Neuron (in vitro differentiated cells): ENCODE measurements at regions not wholly inside any gene's neighbourhood (a gene's known extent, or its start where the extent isn't known, plus 50 kb on each side); places are given as distances from the start of the nearest gene placed in this dataset.

Experiments
- H2AFZ ChIP-seq: one replicate; pipeline ENCODE4 v1.6.1; 2013; ENCODE audit warnings: low read depth, mild to moderate bottlenecking, inconsistent platforms, low read length, moderate library complexity
- H3K27me3 ChIP-seq: one replicate; pipeline ENCODE4 v1.6.1; 2013; ENCODE audit warnings: low read length; ENCODE audit not compliant: insufficient read depth
- H3K36me3 ChIP-seq: one replicate; pipeline ENCODE4 v1.6.1; 2013; ENCODE audit warnings: low read length; ENCODE audit not compliant: insufficient read depth
- H3K4me1 ChIP-seq: one replicate; pipeline ENCODE4 v1.6.1; 2013; ENCODE audit warnings: low read length; ENCODE audit not compliant: insufficient read depth
- H3K4me3 ChIP-seq: 2 replicates; pipeline ENCODE4 v1.5.1; 2013; ENCODE audit warnings: mild to moderate bottlenecking, low read length, moderate library complexity
- H3K9me3 ChIP-seq: one replicate; pipeline ENCODE4 v1.6.1; 2013; ENCODE audit warnings: low read length

GRCh38 chr1:163796394-163796821 is 474.7 kb downstream of the NUF2 start:
- Histone ChIP-seq H3K9me3 (no peaks in the 10 kb centered on the region), H3K27me3 (no peaks in the 10 kb centered on the region), H3K4me1 (no peaks in the 10 kb centered on the region), H3K4me3 (no peak overlapping the region), H2AFZ (no peak overlapping the region), H3K36me3 (no peaks in the 10 kb centered on the region)

GRCh38 chr1:163797816-163798215 is 476.1 kb downstream of the NUF2 start:
- H2AFZ ChIP-seq = no peak overlapping the region
- no peaks in the 10 kb centered on the region for H3K27me3 ChIP-seq
- no peaks in the 10 kb centered on the region for H3K9me3 ChIP-seq
- no peaks in the 10 kb centered on the region for H3K4me1 ChIP-seq
- H3K4me3 ChIP-seq = no peak overlapping the region
- no peaks in the 10 kb centered on the region for H3K36me3 ChIP-seq

- Histone ChIP-seq H3K4me1 (no peaks in the 10 kb centered on the region), H2AFZ (no peak overlapping the region), H3K4me3 (no peak overlapping the region), H3K36me3 (no peaks in the 10 kb centered on the region), H3K27me3 (no peaks in the 10 kb centered on the region), H3K9me3 (no peaks in the 10 kb centered on the region)
Observed at GRCh38 chr1:163799190-163799805, 477.5 kb downstream of the NUF2 start.

GRCh38 chr1:163807331-163808049 is 485.7 kb downstream of the NUF2 start:
- Histone ChIP-seq H3K9me3 (no peaks in the 10 kb centered on the region), H3K4me1 (no peaks in the 10 kb centered on the region), H3K36me3 (no peaks in the 10 kb centered on the region), H3K27me3 (no peaks in the 10 kb centered on the region), H2AFZ (no peak overlapping the region), H3K4me3 (no peak overlapping the region)

GRCh38 chr1:163813251-163813650 is 491.5 kb downstream of the NUF2 start:
- Histone ChIP-seq H3K4me1 (no peaks in the 10 kb centered on the region), H3K36me3 (no peaks in the 10 kb centered on the region), H2AFZ (no peak overlapping the region), H3K9me3 (no peaks in the 10 kb centered on the region), H3K27me3 (no peaks in the 10 kb centered on the region), H3K4me3 (no peak overlapping the region)

GRCh38 chr1:163820226-163820625 is 498.5 kb downstream of the NUF2 start:
- Histone ChIP-seq H3K4me1 (no peaks in the 10 kb centered on the region), H2AFZ (no peak overlapping the region), H3K9me3 (no peaks in the 10 kb centered on the region), H3K4me3 (no peak overlapping the region), H3K36me3 (no peaks in the 10 kb centered on the region), H3K27me3 (no peaks in the 10 kb centered on the region)

- Histone ChIP-seq H2AFZ (no peak overlapping the region), H3K9me3 (no peaks in the 10 kb centered on the region), H3K4me1 (no peaks in the 10 kb centered on the region), H3K4me3 (no peak overlapping the region), H3K27me3 (no peaks in the 10 kb centered on the region), H3K36me3 (no peaks in the 10 kb centered on the region)
Observed at GRCh38 chr1:163820766-163821165, 499.0 kb downstream of the NUF2 start.

GRCh38 chr1:163821679-163822078 is 499.9 kb downstream of the NUF2 start:
- no peaks in the 10 kb centered on the region for H3K9me3 ChIP-seq
- no peaks in the 10 kb centered on the region for H3K36me3 ChIP-seq
- H2AFZ ChIP-seq = no peak overlapping the region
- no peaks in the 10 kb centered on the region for H3K4me1 ChIP-seq
- H3K27me3 ChIP-seq = no peaks in the 10 kb centered on the region
- H3K4me3 ChIP-seq = no peak overlapping the region

- H3K9me3 ChIP-seq = no peaks in the 10 kb centered on the region
- no peaks in the 10 kb centered on the region for H3K4me1 ChIP-seq
- H3K27me3 ChIP-seq = no peaks in the 10 kb centered on the region
- no peak overlapping the region for H3K4me3 ChIP-seq
- H3K36me3 ChIP-seq = no peaks in the 10 kb centered on the region
- H2AFZ ChIP-seq = no peak overlapping the region
Observed at GRCh38 chr1:163823017-163823416, 501.3 kb downstream of the NUF2 start.

- Histone ChIP-seq H3K4me3 (no peak overlapping the region), H3K27me3 (no peaks in the 10 kb centered on the region), H3K36me3 (no peaks in the 10 kb centered on the region), H3K9me3 (no peaks in the 10 kb centered on the region), H3K4me1 (no peaks in the 10 kb centered on the region), H2AFZ (no peak overlapping the region)
Observed at GRCh38 chr1:163824006-163824405, 502.3 kb downstream of the NUF2 start.

- no peaks in the 10 kb centered on the region for H3K4me1 ChIP-seq
- H3K36me3 ChIP-seq = no peaks in the 10 kb centered on the region
- no peak overlapping the region for H2AFZ ChIP-seq
- no peak overlapping the region for H3K4me3 ChIP-seq
- H3K9me3 ChIP-seq = no peaks in the 10 kb centered on the region
- H3K27me3 ChIP-seq = no peaks in the 10 kb centered on the region
Observed at GRCh38 chr1:163824490-163824889, 502.7 kb downstream of the NUF2 start.

- Histone ChIP-seq H3K4me3 (no peak overlapping the region), H3K9me3 (no peaks in the 10 kb centered on the region), H3K36me3 (no peaks in the 10 kb centered on the region), H2AFZ (no peak overlapping the region), H3K27me3 (no peaks in the 10 kb centered on the region), H3K4me1 (no peaks in the 10 kb centered on the region)
Observed at GRCh38 chr1:163826500-163826899, 504.7 kb downstream of the NUF2 start.

GRCh38 chr1:163834778-163835177 is 513.0 kb downstream of the NUF2 start:
- Histone ChIP-seq H3K4me1 (no peaks in the 10 kb centered on the region), H2AFZ (no peak overlapping the region), H3K4me3 (no peak overlapping the region), H3K27me3 (no peaks in the 10 kb centered on the region), H3K36me3 (no peaks in the 10 kb centered on the region), H3K9me3 (no peaks in the 10 kb centered on the region)

- no peaks in the 10 kb centered on the region for H3K9me3 ChIP-seq
Observed at GRCh38 chr1:163836481-163836880, 514.7 kb downstream of the NUF2 start.

More at GRCh38 chr1:163836481-163836880, 514.7 kb downstream of the NUF2 start:
- Histone ChIP-seq H2AFZ (no peak overlapping the region), H3K4me1 (no peaks in the 10 kb centered on the region), H3K36me3 (no peaks in the 10 kb centered on the region), H3K4me3 (no peak overlapping the region), H3K27me3 (no peaks in the 10 kb centered on the region)
